GM19324 (cell line): ENCODE measurements at regions not wholly inside any gene's neighbourhood (a gene's known extent, or its start where the extent isn't known, plus 50 kb on each side); places are given as distances from the start of the nearest gene placed in this dataset.
"Not testable (repeated sequence)": the region's sequence is repeated elsewhere in the genome, so short reads cannot be mapped to it uniquely, and the experiment has no call there.

ENCODE experiments used
- ATAC-seq: cut with Tn5 transposase; IDR thresholded peaks from one replicate; pipeline ENCODE4 v1.9.1; 2021; ENCODE audit warnings: mild to moderate bottlenecking, moderate library complexity; ENCODE audit not compliant: unreplicated experiment, low FRiP score

DNA sequence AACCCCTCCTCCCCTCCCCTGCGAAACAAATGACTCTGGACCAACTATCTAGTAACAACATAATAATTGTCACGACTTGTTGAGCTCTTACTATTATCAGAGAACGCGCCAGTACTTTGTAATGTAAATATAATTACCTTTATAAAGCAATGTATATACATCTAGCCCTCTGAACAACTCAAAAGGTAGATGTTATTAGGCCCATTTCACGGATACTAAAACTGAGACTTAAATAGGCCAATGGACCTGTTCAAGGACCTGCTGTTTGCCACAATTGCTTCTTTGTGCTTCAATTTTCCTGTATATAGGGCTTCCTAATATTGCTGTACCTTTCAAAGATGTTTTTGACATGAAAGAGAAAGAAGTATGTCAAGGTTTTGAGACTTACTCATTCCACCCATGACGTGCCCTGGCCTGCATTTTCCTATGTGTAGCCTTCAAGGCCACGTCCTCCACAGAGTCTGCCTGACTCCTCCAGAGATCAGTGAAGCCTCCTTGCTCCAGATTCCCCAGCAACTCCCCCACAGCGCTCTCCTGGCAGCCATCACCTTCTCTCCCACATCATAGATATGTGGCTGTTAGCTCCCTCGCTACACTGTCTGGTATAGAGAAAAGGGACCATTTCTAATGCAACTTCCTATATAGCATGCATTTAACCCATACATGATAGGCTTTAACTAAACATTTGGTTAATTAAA lies 156.6 kb downstream of the SKIDA1 start:
- no peak for ATAC-seq

DNA sequence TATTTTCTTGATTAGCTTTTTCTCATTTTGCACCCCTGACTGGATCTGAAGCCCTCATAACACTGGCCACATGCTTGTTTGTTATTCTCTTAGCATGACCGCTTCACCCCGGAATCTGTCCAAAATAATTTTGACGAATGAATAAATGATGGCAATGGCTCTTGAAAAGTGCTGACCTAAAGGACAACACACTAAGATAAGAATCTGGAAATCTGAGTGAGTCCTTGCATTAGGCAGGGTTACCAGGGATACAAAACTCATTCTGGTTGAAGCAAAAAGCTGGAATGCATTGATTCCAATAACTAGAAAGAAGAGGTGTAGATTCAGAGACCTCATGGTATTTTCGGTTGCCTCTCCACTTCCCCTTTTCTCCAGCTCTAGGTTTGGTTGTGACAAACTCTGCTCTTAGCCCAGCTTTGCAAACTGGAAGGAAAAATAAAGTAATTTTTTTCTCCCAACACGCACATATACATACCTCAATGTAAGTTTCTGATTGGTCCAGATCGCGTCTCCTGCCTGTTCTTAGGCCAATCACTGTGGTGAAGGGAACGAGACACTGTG lies 157.4 kb downstream of the SKIDA1 start:
- ATAC-seq = peak; percentile 59

DNA sequence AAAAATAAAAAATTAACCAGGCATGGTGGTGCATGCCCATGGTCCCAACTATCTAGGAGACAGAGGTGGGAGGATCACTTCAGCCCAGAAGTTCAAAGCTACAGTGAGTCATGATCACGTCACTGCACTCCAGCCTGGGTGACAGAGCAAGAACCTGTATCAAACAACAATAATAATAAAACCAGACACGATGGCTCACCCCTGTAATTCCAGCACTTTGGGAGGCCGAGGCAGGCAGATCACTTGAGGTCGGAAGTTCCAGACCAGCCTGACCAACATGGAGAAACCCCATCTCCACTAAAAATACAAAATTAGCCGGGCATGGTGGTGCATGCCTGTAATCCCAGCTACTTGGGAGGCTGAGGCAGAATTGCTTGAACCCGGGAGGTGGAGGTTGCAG lies 159.4 kb downstream of the SKIDA1 start:
- ATAC-seq = not testable (repeated sequence)

DNA sequence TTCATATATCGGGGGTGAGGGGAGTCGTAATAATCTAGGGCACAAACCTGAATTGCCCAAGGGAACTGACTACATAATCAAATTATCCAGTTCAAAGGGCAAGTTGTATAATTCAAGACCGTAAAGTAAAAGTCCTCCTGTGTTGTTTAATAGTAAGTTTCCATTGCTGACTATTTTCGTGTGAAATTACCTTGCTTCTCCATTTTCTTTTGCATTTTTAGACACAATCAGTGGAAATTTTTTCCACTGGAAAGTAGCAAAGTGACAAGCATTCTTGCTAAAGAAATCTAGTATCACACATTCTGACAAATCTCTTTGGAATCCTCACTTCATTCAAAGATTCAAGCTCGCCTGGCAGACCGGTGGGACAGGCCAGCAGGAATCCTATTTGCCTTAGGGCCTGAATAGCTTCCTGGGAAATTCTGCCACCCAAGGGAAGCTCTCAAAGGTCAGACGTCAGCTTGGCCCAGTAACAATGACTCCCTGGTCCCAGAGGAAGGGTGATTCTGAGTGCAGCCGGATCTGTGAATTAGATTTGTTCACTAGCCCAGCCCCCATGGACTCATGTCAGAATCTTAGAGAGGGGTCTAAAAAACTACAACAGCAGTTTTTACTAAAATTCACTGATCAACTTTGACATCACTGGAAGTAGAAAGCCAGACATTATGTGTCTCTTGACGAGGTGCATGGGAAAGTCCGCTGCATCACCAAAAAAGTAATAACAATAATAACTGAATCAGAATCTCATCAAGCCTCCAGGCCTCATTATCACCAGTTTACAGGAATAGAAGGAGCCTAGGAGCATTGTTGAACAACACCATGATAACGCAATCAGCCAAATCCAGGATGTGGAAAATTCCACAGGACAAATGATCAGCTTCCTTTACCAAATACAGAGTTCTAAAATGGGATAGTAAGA lies 161.0 kb downstream of the SKIDA1 start:
- ATAC-seq = no peak

DNA sequence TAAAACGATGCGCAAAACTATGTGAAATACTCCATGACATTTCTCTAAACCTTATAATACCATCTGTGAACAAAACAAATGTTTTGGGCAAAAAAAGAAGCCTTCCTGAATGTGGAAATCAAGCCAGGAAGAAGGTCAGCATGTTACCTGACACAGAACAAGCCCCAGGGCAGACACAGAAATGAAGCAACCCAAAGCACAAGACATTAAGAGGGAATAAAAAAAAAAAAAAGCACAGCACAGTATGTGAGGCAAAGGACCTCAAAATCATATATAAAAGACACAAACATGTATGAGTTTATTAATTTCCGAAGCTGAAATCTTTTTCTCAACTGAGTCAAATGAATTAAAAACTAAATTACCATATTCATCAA lies 161.8 kb downstream of the SKIDA1 start:
- no peak for ATAC-seq

DNA sequence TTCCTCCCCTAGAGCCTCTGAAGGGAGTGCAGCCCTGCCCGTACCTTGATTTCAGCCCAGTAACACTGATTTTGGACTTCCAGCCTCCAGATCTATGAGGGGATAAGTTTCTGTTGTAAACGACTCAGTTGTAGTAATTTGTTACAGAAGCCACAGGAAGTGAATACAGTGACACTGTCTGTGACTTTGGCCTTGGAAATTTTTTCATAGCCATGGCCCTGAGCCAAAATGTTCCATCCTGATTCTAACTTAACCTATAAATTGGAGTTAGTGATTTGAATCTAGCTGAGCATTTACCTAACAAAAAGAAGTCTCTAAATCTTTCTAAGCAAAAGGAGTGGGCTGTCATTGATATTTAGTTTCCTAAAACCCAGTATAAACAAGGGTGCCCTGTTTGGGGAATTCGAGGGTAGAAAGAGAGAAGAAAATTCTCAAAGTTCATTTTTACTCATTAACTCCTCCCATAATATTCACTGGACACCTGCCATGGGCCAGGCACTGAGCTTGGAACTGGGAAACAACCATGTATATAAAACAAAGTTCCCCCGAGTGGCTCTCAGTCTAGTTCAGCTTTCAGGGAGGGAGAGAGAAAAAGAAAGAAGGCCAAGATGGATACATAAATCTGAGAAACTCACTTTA lies 162.3 kb downstream of the SKIDA1 start:
- no peak for ATAC-seq

DNA sequence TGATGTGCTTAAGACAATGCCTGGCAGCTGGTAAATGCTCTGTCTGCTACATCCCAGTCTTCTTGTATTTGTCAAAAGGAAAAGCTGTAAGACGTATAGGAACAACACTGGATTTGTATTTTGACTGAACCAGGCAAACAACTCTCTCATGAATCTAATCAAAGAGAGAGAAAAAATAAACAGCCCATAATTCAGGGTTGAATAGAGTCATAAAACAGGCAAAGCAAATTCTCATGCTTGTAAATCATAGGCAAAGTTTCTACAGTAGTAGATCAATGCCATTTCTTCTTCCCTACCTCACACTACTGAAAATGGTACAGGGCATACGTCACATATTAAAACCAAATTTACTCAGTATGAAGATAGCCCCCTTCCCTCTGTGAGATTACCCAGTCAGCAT lies 166.3 kb downstream of the SKIDA1 start:
- ATAC-seq = no peak

DNA sequence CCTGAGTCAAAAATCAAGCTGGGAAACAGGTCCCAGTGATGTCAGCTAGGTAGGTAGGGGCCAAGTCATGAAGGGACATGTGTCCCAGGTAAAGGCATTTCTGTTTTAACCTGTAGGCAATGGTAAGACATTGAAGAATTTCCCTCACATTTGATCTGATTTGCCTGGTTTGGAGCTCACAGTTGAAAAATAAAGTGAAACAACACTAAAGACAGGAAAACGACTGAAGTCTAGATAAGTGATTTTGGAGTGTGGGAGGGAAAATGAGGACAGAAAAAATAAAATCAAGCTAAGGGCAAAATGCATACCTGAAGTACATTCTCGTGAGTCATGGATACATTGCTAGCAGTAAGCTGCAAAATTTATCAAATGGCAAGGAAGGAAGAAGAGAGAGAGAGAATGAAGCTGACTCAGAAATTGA lies 169.9 kb downstream of the SKIDA1 start:
- ATAC-seq = no peak

DNA sequence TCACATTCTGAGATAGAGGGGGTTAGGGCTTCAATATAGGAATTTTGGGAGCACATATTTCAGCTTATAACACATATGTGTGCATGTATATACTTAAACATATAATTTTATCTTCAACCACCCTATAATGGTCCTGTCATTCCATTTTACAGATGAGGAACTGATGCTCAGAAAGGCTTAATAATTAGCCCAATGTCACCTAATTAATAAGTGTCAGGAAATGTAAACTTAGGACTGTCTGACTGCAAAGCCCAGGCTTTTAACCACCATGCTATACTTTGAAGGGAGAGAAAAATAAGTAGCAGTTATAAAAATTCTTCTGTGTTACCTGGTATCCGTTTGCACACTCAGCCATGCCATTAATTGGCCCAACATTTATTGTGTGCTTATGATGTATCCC lies 172.6 kb downstream of the SKIDA1 start:
- ATAC-seq = peak; percentile 57

DNA sequence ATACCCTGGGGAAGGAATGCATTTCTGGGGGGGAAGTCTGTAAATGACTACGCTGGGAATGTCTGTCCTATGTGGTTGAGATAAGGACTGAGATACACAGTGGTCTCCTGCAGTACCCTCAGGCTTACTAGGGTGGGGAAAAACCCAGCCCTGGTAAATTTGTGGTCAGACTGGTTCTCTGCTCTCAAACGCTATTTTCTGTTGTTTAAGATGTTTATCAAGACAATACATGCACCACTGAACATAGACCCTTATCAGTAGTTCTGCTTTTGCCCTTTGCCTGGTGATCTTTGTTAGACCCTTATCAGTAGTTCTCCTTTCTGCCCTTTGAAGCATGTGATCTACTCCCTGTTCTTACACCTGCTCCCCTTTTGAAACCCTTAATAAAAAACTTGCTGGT lies 173.9 kb downstream of the SKIDA1 start:
- not testable (repeated sequence) for ATAC-seq

DNA sequence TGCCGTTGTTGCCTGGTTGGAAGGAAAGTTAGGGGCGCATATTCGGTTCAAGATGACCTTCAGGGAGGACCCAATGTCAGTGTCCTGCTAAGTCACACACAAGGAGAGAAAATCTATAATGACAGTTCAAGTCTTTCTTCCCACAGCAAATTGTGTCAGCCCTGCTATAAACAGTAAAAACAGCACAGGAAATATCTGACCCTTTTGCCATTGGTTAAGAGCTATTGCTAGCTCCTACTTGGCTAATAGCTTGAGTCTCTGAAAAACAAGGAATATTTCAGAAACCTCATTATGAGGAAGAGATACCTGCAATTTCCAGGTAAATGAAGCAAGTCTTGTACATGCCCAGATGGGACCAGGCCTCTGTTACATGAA lies 175.6 kb downstream of the SKIDA1 start:
- no peak for ATAC-seq

DNA sequence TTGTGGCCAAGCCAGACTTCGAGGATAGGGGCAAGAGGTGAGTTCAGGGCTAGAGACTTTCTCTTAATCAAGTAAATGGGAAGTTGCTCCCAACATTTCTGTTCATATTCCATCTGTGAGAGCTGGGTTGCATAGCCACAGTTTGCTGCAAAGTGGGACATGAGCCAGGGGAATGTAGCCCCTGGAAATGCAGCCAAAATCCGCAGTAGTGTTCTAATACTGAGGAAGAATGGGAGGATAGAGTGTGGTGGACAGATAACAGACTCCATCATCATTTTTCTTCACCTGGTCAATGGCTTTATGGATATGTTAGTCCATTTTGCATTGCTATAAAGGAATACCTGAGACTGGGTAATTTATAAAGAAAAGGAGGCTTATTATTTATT lies 177.7 kb downstream of the SKIDA1 start:
- no peak for ATAC-seq

DNA sequence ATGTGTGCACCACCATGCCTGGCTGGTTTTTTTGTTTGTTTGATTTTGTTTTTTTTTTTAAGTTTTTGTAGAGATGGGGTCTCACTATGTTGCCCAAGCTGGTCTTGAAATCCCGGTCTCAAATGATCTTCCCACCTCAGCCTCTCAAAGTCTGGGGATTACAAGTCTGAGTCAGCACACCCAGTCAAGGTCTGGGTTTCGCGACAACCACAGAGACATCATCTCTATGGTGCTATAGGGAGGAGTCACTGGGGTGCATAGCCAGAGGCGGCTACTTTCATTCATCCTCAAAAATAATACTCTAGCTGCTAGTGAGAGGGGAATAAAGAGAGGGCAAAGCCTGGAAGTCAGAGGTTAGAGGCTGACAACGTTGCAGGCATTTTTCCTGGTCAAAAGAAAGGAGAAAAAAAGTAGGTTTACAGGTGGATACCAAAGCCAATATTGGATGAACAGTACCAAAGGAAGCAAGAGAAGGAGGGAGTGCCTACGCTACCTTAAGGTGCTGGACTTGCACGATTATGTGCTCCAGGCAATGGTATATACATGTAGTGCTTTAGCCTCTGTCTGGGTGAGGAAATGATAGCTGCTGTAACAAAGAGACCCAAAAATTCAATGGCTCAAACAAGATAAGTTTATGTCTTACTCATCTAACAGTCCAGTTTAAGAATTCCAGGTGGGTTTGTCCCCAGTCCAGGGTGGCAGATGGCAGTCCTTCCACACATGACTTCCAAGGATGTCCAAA lies 178.3 kb downstream of the SKIDA1 start:
- no peak for ATAC-seq

DNA sequence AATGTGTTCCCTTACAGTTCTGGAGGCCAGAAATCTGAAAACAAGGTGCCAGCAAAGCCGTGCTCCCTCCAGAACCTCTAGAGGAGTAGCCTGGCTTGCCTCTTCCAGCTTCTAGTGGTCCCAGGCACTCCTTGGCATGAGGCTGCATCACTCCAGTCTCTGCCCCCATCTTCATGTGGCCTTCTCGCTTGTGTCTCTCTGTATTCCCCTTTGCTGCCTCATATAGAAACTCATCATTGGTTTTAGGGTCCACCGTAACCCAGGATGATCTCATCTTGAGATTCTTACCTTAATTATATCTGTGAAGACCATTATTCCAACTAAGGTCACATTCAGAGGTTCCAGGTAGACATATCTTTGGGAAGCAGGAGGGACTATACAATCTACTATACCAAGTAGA lies 182.4 kb downstream of the SKIDA1 start:
- no peak for ATAC-seq

DNA sequence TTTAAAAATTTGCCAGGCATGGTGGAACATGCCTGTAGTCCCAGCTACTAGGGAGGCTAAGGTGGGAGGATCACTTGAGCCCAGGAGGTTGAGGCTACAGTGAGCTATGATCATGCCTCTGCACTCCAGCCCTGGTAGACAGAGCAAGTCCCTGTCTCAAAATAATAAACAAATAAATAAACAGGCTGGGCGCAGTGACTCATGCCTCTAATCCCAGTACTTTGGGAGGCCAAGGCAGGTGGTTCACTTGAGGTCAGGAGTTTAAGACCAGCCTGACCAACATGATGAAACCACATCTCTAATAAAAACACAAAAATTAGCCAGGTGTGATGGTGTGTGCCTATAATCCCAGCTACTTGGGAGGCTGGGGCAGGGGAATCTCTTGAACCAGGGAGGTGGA lies 183.0 kb downstream of the SKIDA1 start:
- ATAC-seq = not testable (repeated sequence)

DNA sequence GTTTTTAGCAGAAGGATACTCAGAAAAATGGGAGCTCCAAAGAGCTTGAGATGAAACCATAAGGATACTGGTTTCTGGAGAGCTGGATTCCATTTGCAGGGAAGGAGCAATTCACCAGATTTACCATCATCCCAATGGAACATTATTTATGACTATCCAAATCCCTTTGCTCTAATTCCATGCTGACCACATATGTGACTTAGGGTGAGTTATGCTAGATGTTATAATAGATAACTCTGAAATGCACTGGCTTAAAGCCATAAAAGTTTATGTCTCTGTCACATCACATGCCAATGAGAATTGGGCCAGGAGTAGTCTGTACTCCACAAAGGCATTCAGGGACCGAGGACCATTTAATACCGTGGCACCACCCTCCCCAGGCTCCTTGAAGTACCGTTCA lies 185.2 kb downstream of the SKIDA1 start:
- no peak for ATAC-seq

DNA sequence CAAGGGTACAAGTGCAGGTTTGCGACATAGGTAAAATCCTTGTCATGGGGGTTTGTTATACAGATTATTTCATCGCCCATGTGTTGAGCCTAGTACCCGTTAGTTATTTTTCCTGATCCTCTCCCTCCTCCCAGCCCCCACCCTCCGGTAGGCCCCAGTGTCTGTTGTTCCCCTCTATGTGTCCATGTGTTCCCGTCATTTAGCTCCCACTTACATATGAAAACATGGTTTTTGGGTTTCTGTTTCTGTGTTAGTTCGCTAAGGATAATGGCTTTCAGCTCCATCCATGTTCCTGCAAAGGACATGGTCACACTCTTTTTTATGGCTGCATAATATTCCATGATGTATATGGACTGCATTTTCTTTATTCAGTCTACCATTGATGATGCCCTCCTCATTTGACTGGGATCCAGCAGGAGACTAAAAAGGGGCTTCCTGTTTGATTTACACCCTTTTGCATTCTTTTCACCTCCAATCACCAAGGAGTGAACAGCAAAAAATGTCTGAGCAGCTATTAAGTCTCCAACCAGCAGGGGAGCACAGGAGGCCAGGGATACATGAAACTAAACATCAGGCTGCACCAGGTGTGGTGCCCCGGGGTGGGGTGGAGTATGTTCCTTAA lies 188.2 kb downstream of the SKIDA1 start:
- no peak for ATAC-seq

DNA sequence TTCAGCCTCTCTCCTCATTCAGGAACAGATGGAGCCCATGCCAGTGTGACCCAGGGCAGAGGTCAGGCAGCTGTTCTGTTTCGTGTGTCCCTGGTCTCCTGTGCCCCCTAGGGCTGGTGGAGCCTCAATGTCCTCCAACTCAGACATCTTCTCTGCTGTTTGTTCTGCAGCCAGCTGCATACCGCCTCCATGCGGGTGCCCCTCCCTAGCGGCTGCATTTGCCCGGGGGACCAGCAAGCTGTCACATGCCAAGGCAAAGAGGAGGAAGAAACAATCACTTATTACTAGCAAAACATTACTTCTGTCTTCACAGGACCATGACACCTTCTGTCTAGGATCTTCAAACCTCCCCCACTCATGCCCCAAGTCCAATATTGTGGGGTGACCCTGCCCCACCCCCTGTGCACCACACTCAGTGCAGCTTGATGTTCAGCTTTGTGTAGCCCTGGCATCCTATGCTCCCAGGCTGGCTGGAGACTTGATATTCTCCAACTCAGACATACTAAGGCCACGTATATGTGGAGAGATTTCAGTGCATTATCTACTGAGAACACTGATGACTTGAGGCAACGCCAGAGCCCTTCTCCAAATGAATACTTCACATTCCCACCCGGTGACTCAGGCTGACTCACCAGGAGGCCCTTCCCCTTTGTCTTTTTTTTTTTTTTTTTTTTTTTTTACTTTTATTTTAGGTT lies 188.9 kb downstream of the SKIDA1 start:
- no peak for ATAC-seq

DNA sequence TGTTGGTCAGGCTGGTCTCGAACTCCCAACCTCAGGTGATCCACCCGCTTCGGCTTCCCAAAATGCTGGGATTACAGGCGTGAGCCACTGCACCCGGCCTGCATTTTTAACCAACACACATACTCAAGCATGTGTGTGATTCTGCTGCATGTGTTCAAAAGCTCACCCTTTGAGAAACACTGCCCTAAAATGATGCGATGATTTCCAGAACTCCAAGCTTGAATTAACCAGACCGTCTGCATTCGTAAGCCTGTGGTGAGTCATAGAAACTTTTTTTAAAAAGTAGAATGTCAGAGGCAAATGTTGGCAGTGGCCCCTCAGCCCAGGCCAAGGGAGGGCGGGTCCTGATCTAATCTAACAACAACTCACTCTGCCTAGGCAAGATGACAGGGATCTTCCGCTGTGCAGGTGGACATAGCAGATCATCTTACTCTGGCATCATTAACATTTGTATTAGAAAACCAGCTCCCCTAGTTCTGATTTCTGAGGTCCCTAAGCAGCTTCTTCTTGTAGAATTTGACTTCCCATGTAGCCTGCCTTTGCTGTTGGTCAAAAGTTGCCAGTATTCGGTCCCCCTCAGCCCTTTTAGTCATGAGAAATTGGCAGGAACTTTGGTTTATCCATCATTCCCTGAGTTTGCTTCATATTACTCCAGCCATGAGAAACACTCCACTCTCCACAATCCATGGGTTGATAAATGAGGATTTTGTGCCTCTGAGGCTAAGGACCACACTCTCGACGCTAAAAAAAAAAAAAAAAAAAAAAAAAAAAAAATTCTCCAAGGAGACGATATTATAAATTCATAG lies 190.4 kb downstream of the SKIDA1 start:
- ATAC-seq = no peak
